Tongue (tissue), 1 donor: ENCODE measurements at regions not wholly inside any gene's neighbourhood (a gene's known extent, or its start where the extent isn't known, plus 50 kb on each side); places are given as distances from the start of the nearest gene placed in this dataset.
"Not testable (repeated sequence)": the region's sequence is repeated elsewhere in the genome, so short reads cannot be mapped to it uniquely, and the experiment has no call there.

Experiments used
- DNase-seq: peaks from one replicate; pipeline ENCODE4 v3.0.0-alpha.2; 2015

DNA sequence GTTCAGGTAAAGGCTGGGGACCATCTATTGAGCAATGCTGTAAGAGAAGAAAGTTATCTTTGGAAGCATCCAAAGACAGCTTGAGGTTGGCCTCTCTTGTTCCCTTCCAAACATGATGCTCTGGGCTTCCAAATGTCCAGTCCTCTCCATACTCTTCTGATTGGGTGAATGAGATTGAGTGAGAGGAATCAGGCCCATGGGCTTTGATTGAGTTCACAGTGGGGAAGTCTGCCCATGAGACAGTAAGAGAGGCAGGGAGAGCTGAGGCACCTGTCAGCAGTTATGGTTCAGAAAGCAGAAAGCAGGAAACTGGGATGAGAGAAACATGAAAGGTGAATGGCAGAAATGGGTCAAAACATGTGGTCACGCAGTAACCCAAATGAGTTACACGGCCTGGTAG lies 1006.9 kb downstream of the VRK1 start:
- no peak for DNase-seq

DNA sequence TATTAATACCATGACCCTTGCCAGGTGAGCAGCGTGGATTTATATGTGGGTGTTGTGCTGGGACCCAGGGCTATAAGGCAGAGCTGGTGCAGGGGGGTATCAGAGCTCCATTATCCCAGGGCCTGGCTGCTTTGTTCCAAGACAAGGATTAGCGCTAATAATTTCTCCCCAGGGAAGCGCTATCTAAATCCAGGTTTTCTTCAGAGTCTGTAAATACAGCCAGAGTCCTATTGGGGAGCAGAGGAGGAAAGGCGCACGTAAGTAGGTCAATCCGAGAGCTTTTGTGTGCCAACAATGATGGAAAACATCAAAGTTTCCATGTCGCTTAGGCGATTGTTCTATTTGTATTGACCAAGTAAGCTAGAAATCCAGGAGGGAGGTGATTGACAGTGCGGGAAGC lies 1009.7 kb downstream of the VRK1 start:
- DNase-seq: no peak

- not testable (repeated sequence) for DNase-seq
These were observed 1011.4 kb downstream of the VRK1 start for GRCh38 chr14:97808541-97808940.

DNA sequence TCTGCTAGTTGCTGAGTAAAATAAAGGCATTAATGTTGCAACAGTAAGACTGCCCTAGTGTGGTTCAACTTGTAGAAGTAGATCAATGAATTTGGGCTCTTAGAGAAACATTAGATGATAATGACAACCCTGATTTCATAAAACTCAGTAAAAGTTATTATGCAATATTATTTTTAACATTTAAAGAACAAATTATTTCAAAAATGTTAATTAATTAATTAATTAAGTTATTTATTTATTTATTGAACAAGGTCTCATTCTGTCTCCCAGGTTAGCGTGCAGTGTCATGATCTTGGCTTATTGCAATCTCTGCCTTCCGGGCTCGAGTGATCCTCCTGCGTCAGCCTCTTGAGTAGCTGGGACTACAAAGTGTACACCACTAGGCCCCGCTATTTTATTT lies 1016.4 kb downstream of the VRK1 start:
- DNase-seq: no peak

DNA sequence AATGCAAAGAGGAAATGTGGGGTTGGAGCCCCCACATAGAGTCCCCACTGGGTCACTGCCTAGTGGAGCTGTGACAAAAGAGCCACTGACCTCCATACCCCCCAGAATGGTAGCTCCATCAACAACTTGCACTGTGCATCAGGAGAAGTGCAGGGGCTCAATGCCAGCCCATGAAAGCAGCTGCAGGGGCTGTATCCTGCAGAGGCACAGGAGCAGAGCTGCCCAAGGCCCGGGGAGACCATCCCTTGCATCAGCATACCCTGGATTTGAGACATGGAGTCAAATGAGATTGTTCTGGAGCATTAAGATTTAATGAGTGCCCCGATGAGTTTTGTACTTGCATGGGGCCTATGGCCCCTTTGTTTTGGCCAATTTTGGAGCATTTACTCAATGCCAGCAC lies 1023.6 kb downstream of the VRK1 start:
- no peak for DNase-seq

DNA sequence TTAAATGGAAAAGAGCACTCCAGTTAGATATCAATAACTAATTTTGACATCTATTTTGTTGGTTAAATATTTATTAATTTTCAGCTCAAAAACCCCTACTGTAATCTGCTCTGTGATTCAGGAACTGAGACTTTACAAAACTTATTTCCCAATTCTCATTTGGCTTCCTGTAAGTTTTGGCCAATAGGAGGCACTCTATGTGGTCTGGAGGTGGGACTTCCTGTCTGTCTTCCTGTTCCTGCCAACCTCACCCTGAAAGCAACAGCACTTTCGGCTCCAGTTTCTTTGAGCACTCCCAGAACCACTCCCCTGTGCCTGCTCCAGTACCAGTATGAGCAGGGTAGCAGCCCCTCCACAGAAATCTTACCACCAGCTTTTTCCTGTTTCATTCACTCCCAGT lies 1027.0 kb downstream of the VRK1 start:
- no peak for DNase-seq

- DNase-seq: no peak
These were observed 1030.6 kb downstream of the VRK1 start for GRCh38 chr14:97827746-97828145.

DNA sequence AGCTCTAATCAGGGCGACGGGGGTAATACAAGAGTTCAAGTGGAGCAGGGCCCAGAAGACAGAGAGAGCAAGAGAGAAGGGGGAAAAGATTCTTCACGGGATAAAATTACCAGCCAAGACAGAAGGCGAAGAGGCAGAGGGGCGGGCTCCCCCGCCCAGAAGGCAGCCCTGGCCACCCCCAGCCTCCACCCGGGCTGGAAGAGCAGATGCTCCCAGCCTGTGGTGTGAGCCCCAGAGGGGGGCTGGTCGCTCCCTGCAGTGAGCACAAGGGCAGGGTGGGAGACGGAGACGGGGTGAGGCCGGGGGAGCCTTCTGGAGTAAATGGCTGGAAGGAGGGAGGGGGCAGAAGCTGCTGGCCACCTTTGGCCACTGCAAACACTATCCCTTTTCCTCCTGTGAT lies 1035.6 kb downstream of the VRK1 start:
- DNase-seq: no peak

GRCh38 chr14:97838986-97839385 lies 1041.8 kb downstream of the VRK1 start:
- DNase-seq: no peak

- no peak for DNase-seq
These were observed 1043.0 kb downstream of the VRK1 start for GRCh38 chr14:97840159-97840558.

GRCh38 chr14:97841762-97842161 lies 1044.6 kb downstream of the VRK1 start:
- no peak for DNase-seq

- no peak for DNase-seq
These were observed 1045.9 kb downstream of the VRK1 start for GRCh38 chr14:97843066-97843465.

DNA sequence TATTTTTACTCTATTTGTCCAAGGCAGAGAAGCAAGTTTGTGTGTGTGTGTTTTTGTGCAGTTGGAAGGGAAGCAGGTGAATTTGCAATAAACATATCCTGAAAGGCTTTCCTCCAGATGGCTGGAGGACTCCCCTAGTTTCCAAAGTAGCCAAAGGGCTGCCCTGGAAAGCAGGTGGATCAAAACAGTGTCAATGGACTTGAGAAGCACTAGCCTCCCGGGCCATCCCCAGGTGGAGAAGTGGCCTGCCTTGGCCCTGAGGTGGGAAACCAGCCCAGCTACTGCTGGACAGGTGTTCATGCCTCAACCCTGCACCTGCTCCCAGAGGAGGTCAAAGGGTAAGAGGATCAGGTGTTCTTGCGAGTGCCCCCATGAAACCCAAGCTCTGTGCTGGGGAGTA lies 1046.9 kb downstream of the VRK1 start:
- DNase-seq: no peak

DNA sequence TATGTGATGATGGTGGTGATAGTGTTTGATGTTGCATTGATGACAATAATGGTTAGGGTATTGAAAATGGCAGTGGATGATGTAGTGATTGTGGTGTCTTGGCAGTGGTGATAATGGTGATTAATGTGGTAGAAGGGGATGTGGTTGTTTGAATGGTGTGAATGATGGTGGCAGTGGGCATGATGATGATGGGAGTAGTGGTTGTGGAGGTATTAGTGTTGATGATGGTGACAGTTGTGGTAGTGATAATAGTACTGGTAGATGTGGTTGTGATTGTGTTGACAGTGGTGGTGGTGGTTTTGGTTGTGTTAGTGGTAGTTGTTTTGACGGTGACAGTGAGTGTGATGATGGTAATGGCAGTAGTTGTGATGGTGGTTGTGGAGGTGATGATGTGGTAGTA lies 1049.0 kb downstream of the VRK1 start:
- DNase-seq: no peak

DNA sequence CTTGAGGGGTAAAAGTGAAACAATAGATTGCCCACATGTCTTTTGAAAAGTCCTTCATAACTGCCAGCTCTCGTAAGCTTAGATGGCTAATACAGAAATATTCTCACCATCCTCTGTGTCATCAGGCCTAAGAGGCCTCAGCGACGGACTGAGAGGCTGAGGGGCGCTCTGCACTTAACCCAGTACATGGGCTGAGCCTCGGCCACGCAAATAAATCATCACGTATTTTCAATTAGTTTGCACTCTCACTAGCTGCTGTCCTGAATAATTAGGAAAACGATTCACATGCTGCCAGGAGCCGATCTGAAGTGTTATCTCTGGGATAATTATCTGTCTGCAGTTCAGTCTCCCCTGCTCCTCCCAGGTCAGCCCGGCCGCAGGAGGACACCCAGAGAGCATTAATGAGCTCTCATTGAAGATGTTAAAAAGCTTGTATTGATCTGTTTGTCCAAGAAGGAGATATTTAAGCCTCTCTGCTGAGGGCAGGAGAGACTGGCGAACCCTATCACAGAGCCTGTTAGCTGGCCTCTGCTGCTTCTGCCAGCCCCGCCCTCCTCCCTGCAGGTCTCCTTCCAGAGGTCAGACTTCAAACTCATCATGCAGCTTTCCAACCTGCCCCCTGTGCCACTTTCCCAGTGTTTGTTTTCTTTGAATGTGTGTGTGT lies 1051.3 kb downstream of the VRK1 start:
- no peak for DNase-seq

DNA sequence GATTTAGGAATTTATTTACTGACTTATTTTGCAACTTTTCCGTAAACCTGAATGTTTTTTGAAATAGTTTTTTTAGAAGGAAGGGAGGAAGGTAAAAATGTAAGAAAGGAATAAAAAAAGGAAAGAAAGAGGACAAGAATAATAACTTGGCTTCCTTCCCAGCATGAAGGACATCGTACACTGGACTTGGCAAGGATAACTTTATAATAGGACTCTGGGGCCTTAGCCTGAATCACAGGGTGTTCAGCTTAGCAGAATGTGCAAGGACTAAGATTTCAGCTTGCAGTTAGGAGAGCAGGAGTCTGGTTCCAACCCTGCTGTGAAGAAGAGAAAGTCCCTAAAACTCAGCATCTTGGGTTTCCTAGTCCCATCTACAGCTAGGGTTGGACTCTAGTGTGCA lies 1053.3 kb downstream of the VRK1 start:
- peak; percentile 15 for DNase-seq

DNA sequence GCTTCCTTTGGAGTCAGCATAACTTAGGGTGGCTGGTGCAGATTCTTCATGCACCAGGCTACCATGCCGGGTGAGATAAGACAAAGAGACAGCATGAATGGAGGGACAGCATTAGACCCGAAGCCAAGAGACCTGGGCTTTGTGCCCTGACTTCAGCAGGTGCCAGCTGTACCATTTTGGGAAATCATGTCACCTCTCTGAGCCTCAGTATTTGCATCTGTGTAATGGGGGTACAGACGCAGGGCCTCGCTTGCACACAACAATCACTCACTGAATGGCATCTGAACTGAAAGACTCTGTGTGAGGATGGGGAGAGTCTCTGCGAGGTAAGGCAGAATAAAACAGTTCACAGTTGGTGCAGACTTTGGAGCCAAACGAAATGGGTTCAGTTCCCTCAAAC lies 1053.7 kb downstream of the VRK1 start:
- no peak for DNase-seq

DNA sequence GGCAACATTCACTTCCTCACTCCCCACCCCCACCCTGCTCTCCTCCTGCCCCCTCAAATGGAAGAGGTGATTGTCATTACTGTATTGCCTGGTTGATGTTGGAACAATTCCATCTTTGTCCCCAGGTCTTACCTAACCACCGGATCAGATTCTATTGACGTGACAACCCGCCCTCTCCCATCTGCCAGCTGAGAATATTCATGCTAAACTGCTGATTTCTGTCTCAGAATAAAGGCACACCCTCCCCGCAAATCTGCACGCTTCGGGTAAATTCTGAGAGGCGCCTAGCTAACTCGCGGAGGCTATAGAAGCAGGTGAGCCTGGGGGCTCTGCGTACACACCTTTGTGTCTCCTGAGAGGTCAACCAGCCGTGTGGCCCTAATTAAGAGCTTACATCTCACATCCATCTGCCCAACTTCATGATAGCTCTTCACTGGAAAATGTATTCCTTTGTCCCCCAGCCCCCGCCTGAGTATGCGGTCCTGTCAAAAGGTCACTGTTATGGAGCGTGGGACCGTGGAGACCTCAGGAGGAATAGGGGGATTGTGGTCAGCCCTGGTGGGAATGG lies 1054.3 kb downstream of the VRK1 start:
- no peak for DNase-seq

- no peak for DNase-seq
These were observed 1057.7 kb downstream of the VRK1 start for GRCh38 chr14:97854918-97855317.

- no peak for DNase-seq
These were observed 1069.0 kb downstream of the VRK1 start for GRCh38 chr14:97866195-97866594.

DNA sequence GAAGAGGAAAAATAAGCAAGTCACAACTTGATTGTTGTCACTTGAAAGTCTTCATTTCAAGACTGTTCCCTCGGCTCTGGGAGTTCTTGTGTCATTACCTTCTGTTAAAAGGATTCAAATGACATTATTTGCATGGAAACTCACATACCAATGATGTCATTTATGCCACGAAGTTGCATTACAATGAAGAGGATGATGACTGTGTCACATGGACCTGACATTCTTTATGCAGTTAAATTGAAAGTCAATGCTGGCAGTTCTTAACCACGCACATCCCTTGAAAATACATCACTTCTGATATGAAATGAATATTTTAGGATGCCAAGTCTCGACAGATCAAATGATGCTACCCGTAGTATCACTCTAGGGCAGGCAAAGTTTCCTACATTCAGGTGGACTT lies 1069.5 kb downstream of the VRK1 start:
- no peak for DNase-seq

DNA sequence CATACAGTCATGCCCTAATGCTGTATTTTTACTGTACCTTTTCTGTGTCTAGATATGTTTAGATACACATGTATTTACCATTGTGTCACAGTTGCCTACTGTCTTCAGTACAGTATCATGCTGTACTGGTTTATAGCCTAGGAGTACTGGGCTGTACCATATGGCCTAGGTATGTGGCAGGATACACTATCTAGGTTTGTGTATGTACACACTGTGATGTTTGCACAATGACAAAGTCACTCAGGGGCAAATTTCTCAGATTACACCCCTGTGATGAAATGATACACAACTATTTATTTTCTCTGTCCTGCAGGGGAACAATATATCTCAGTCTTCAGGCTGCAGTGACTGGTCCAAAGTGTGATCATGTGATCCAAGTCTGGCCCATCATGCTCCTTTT lies 1076.1 kb downstream of the VRK1 start:
- DNase-seq: no peak

DNA sequence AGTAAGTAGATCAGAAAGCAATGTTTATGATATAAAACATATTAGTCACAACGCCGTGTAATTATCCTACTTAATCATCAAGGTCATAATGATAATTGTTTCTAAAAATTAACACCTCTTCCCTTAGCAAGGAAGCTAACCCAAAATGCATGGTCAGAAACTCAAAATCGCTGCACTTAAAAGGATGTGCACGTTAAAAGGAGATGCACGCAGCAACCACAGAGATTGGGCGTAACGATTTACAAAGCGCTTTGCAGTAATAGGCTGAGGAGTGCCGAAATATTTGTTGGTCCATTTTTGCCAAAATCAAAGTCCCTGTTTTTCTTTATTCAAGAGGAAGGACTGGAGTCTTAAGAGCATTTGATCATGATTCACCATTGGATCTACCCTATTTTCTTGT lies 1077.2 kb downstream of the VRK1 start:
- DNase-seq: no peak

DNA sequence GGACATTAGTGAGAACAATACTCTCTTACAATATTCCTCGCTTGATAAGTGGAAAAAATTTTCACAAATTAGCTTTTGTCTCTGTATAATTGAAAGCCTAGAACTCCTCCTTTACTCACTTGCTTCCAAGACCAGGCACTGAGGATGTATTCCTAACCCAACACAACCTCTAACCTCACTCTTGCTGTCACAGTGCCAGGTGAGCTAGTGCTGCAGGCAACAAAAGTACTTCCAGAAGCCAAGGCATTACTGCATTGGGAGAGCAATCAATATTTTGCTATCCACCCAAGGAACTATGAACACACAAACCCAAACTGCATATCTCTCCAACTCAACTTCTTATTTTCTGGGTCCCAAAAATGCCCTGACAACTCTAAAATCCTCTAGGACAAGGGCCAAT lies 1081.0 kb downstream of the VRK1 start:
- no peak for DNase-seq

- peak; percentile 49 for DNase-seq
These were observed 1081.5 kb downstream of the VRK1 start for GRCh38 chr14:97878727-97879126.
